ENCODE measurements at regions not wholly inside any gene's neighbourhood (a gene's known extent, or its start where the extent isn't known, plus 50 kb on each side); places are given as distances from the start of the nearest gene placed in this dataset.

- ChIA-PET POLR2A (no interaction called here), CTCF (ENCODE audit: low intra/inter-chr PET ratio, low total read pairs) (no interaction called here)
- in situ Hi-C loops (cut with HindIII; ENCODE audit: extremely low pct_ligation_motif_present, low pct_unique_long_range_greater_than_20kb) (no loop called here), intact Hi-C loops (cut with micrococcal nuclease; ENCODE audit: unreplicated experiment) (no loop called here)
- Histone ChIP-seq H2AFZ (ENCODE audit: low read length) (no peak overlapping the region), H3K27ac (ENCODE audit: extremely low read length, insufficient read depth, low read length) (no peak overlapping the region), H3K9me3 (ENCODE audit: low read length) (no peaks in the 10 kb centered on the region), H3K4me3 (replicated peaks in 1 of 3; ENCODE audit: insufficient read depth in 1 of 3, low read depth in 2 of 3, low read length in 3 of 3) (no peak overlapping the region), H3K4me1 (ENCODE audit: insufficient read depth, low read length) (no peaks in the 10 kb centered on the region), H3K27me3 (ENCODE audit: control insufficient read depth in 1 of 2, insufficient read depth in 2 of 2, low read length in 2 of 2) (peaks cover 1 to 24% of the 10 kb centered on the region in 2 experiments; a peak in 3 of 5 replicates), H3K4me2 (ENCODE audit: low read depth, low read length) (no peak overlapping the region), H4K20me1 (ENCODE audit: insufficient read depth, low read length) (no peaks in the 10 kb centered on the region), H3K9ac (ENCODE audit: insufficient read depth, low read depth, low read length) (no peak overlapping the region), H3K36me3 (replicated peaks in 1 of 2; ENCODE audit: control insufficient read depth in 1 of 2, insufficient read depth in 2 of 2, low read length in 2 of 2) (no peaks in the 10 kb centered on the region), H3K79me2 (ENCODE audit: insufficient read depth, low read length) (no peaks in the 10 kb centered on the region)
- TF ChIP-seq ZNF574 (CRISPR knock-in tag; IDR thresholded peaks at IDR 0.05) (no peak), ZNF329 (CRISPR knock-in tag; IDR thresholded peaks at IDR 0.05; ENCODE audit: low read depth) (no peak), ZSCAN9 (CRISPR knock-in tag; IDR thresholded peaks at IDR 0.05; ENCODE audit: borderline replicate concordance) (no peak), PCBP2 (optimal IDR thresholded peaks at IDR 0.05; ENCODE audit: low read depth, low read length, poor library complexity, severe bottlenecking) (no peak), GLMP (CRISPR knock-in tag; IDR thresholded peaks at IDR 0.05; ENCODE audit: borderline replicate concordance) (no peak), AKNA (CRISPR knock-in tag; IDR thresholded peaks at IDR 0.05; ENCODE audit: borderline replicate concordance) (no peak), HOXA7 (CRISPR knock-in tag; IDR thresholded peaks at IDR 0.05) (no peak), ZNF44 (CRISPR knock-in tag; IDR thresholded peaks at IDR 0.05) (no peak), SALL2 (CRISPR knock-in tag; IDR thresholded peaks at IDR 0.05) (no peak), ZNF263 (CRISPR knock-in tag; IDR thresholded peaks at IDR 0.05) (no peak)
- 13% methylated on average over 5 of the region's 5 CpGs for WGBS (ENCODE audit: low lambda C conversion rate)
- FAIRE-seq = no peak
- ATAC-seq = no peak
- DNase-seq (ENCODE audit: low spot score) = no peak
- no TSS peak for BruUV-seq (replicated peaks)
Observed at GRCh38 chr9:38119560-38120236, 50.7 kb upstream of the SHB start.
